Activated naive CD8-positive, alpha-beta T cell treated with anti-CD3 and anti-CD28 coated beads, Interleukin-2, amount 10 ng/mL, durations not matched to agents 7 days and 5 days (primary cell): ENCODE measurements at regions not wholly inside any gene's neighbourhood (a gene's known extent, or its start where the extent isn't known, plus 50 kb on each side); places are given as distances from the start of the nearest gene placed in this dataset.

Experiments used
- ATAC-seq: fragments of 150-1000 bp; cut with Tn5 transposase; one replicate; pipeline ENCODE4 v1.10.0; 2021; ENCODE audit warnings: low read depth, moderate library complexity
- POLR2A ChIA-PET: fragments of 350-600 bp; sonication (Branson Sonifier 250); formaldehyde crosslinking; loops from one replicate; lab custom pipeline; 2021; ENCODE audit warnings: antibody characterized with exemption; lab: Charles Lee
- DNase-seq: peaks from one replicate; pipeline ENCODE4 v3.0.0; 2021
- H3K27ac Mint-ChIP-seq: one replicate; pipeline ENCODE4 v1.8.0; 2022; ENCODE audit warnings: mild to moderate bottlenecking, mixed read lengths
- H3K27me3 Mint-ChIP-seq: one replicate; pipeline ENCODE4 v1.8.0; 2022; ENCODE audit warnings: mild to moderate bottlenecking, moderate library complexity, mixed read lengths
- H3K36me3 Mint-ChIP-seq: one replicate; pipeline ENCODE4 v1.8.0; 2021; ENCODE audit warnings: mild to moderate bottlenecking, mixed read lengths
- H3K4me1 Mint-ChIP-seq: one replicate; pipeline ENCODE4 v1.8.0; 2021; ENCODE audit warnings: mixed read lengths
- H3K4me3 Mint-ChIP-seq: one replicate; pipeline ENCODE4 v1.8.0; 2022; ENCODE audit warnings: mild to moderate bottlenecking, moderate library complexity, mixed read lengths
- H3K9me3 Mint-ChIP-seq: one replicate; pipeline ENCODE4 v1.8.0; 2021; ENCODE audit warnings: mixed read lengths

DNA sequence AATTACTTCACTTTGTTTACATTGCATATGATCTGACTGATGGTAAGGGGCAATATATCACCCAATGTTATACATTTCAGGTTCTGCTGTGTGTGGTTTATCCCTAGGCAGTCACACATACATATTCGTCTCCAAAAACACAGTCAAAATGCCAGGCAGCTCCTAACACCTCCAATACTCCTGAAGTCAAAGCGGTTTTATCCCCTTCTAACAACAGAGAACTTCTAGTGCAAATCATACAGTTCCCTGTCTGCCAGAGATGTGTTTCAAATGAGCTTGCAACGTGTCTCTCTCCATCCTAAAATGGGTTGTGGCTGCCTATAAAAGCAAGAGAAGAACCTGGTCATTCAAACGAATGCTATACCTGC is 328.9 kb downstream of the ELAVL2 start:
- ATAC-seq (no peak), DNase-seq (no peak)
- Mint-ChIP-seq H3K36me3 (no peaks in the 10 kb centered on the region), H3K9me3 (no peaks in the 10 kb centered on the region), H3K4me1 (no peaks in the 10 kb centered on the region), H3K27ac (no peak overlapping the region), H3K4me3 (no peak overlapping the region), H3K27me3 (no peaks in the 10 kb centered on the region)
- POLR2A ChIA-PET = no interaction called here

DNA sequence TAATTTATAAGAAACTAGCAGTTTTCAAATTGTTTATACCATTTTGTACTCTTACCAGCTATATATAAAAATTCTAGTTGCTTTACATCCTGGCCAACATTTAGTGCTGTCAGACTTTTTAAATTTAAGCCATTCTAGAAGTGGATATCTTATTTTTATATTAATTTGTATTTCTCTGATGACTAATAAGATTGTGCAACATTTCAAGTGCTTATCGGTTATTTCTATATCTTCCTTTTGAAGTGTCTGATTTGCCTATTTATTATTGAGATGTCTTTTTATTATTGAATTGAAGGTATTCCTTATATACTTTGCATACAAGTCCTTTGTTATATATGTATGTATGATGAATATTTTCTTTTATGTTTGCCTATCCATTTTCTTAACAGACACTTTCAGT is 324.0 kb downstream of the ELAVL2 start:
- H3K36me3 Mint-ChIP-seq = no peaks in the 10 kb centered on the region
- H3K9me3 Mint-ChIP-seq = no peaks in the 10 kb centered on the region
- no peaks in the 10 kb centered on the region for H3K27me3 Mint-ChIP-seq
- POLR2A ChIA-PET = no interaction called here
- DNase-seq = no peak
- H3K4me1 Mint-ChIP-seq = no peaks in the 10 kb centered on the region
- ATAC-seq = no peak
- no peak overlapping the region for H3K27ac Mint-ChIP-seq
- H3K4me3 Mint-ChIP-seq = no peak overlapping the region

DNA sequence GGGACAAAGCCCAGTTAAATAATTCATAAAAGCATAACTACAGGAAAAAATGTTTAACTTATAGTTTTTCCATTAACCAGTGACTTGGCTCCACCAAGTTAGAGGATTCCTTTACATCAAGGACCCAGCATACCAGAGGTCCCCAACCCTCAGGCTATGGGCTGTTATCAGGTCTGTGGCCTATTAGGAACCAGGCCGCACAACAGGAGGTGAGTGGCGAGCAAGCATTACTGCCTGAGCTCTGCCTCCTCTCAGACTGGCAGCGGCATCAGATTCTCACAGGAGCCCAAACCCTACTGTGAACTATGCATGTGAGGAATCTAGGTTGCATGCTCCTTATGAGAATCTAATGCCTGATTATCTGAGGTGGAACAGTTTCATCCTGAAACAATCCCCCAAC is 303.1 kb downstream of the ELAVL2 start:
- Mint-ChIP-seq H3K4me3 (no peak overlapping the region), H3K9me3 (no peaks in the 10 kb centered on the region), H3K27ac (no peak overlapping the region), H3K4me1 (no peaks in the 10 kb centered on the region), H3K36me3 (no peaks in the 10 kb centered on the region), H3K27me3 (no peaks in the 10 kb centered on the region)
- ATAC-seq (no peak), DNase-seq (no peak)
- POLR2A ChIA-PET = no interaction called here

DNA sequence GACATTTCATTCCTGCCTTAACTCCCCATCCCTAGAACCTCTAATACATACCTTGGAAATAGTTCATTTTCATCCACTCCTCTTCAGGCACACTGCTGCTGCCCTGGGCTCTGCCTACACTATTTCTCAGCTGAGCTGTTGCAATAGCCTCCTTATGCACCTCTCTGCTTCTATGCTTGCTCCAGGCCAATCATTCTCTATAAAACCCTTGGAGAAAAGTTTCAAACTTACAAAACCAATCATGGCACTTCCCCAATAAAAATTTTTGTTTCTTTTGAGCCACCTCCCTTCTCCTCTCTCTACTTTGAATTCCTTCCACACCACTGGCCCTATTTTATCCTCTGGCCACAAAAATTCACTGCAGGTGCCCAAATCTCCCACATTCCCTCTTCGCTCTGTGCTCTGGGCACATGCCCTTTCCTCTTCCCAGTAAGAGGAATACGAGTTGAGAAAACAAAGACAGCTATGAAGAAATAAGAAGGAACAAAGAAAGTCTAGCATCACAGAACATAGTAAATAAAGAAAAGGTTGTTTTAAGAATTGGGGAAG is 301.4 kb downstream of the ELAVL2 start:
- Mint-ChIP-seq H3K4me1 (no peaks in the 10 kb centered on the region), H3K4me3 (no peak overlapping the region), H3K27ac (no peak overlapping the region), H3K9me3 (no peaks in the 10 kb centered on the region), H3K36me3 (no peaks in the 10 kb centered on the region), H3K27me3 (no peaks in the 10 kb centered on the region)
- ATAC-seq (no peak), DNase-seq (no peak)
- POLR2A ChIA-PET = no interaction called here

DNA sequence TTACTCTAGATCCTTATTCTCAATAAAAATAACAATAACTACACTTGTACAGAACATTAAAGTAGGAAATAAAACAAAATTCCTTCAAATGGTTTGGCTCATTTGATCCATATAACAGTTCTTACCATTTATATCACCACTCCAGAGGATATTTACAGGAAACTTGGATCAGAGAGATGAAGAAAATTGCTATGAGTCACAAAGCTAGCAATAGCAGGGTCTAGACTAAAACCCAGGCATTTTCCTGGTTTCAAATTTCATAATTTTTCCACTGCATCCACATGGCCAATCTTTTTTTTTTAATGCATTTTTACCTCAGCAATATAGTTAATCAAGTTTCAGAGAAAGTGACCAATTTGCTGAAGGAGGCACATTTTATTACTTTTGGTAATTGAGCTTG is 299.2 kb downstream of the ELAVL2 start:
- no peaks in the 10 kb centered on the region for H3K4me1 Mint-ChIP-seq
- no peak overlapping the region for H3K27ac Mint-ChIP-seq
- POLR2A ChIA-PET = no interaction called here
- no peak for ATAC-seq
- no peak for DNase-seq
- no peaks in the 10 kb centered on the region for H3K36me3 Mint-ChIP-seq
- H3K4me3 Mint-ChIP-seq = no peak overlapping the region
- H3K27me3 Mint-ChIP-seq = no peaks in the 10 kb centered on the region
- H3K9me3 Mint-ChIP-seq = peaks cover 2% of the 10 kb centered on the region

DNA sequence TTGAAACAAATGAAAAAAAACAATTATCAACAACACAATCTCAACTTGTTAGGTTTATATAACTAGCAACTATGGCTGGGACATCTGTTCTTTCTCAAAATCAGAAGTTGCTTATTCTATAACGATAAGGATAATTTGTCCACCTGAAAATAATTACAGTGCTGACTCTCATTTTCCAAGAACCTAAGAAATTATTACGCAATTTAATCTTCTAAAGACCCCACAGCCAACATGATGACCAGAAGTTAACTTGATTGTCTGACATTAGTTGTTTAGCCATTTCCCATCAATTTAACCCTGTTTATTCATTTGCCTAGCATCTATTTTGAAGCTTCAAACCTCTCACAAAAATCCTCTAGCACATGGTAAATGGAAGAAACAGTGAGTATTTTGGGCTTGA is 293.8 kb downstream of the ELAVL2 start:
- no peak for DNase-seq
- POLR2A ChIA-PET = no interaction called here
- Mint-ChIP-seq H3K36me3 (no peaks in the 10 kb centered on the region), H3K27me3 (peaks cover 1% of the 10 kb centered on the region), H3K9me3 (peaks cover 2% of the 10 kb centered on the region), H3K4me1 (no peaks in the 10 kb centered on the region), H3K4me3 (no peak overlapping the region), H3K27ac (no peak overlapping the region)
- ATAC-seq = no peak

DNA sequence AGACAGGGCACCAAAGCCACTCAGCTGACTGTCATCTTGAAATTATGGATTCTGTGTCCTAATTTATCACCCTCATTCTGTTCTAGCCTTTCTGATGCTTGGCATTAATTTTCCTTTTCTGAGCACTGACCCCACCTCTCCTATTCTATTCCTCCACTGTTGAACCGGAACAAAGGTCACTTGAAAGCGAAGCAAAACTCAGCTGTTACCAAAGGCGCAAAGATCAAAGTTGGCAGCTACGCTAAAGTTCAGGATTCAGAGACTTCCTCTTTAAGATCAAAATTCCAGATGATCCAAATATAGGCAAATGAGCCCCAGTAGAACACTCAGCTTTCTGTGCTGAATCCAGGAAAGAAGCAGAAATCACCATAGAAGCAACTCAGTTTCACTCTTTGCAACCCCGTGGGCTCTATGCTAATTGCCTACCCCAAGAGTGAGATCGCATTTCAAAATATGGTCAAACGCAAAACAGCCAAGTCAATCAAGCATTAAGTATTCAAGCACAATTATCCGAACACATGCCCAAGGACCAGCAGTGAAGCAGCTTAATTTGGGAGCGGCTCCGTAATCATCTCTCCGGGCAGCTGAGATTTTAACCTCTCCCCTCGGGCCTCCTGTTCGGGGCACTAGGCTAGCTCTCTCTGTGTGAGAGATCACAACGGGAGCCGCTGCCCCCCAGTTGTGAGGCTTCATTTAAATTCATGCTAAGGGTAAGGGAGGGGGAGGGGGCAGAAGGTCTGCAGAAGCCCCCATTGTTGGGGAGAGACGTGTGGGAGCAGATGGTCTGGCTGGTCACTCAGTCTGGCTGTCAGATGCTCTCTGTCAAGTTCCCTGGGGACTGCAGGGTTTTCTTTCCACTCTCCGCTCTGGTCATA is 288.6 kb downstream of the ELAVL2 start:
- Mint-ChIP-seq H3K27ac (no peak overlapping the region), H3K27me3 (peaks cover 11% of the 10 kb centered on the region), H3K9me3 (no peaks in the 10 kb centered on the region), H3K4me3 (no peak overlapping the region), H3K36me3 (no peaks in the 10 kb centered on the region), H3K4me1 (no peaks in the 10 kb centered on the region)
- DNase-seq (no peak), ATAC-seq (no peak)
- POLR2A ChIA-PET = no interaction called here

DNA sequence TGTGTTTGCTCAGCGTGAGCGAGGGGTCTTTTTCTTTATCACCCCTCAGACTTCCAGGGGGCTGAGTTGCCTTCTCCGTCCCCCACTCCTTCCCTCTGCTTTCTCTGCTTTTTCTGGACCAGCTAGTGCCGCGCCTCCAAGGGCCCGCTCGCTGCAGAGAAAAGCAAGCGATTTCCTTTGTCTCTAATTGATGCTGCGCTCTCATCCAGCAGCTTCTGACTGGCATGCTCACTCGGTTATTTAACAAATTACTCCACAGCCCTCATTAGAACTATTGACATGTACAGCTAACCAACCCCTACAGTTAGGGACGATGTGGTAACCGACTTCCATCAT is 288.0 kb downstream of the ELAVL2 start:
- POLR2A ChIA-PET = no interaction called here
- no peaks in the 10 kb centered on the region for H3K36me3 Mint-ChIP-seq
- H3K27ac Mint-ChIP-seq = no peak overlapping the region
- H3K4me3 Mint-ChIP-seq = no peak overlapping the region
- ATAC-seq (no peak), DNase-seq (no peak)
- no peaks in the 10 kb centered on the region for H3K9me3 Mint-ChIP-seq
- no peaks in the 10 kb centered on the region for H3K4me1 Mint-ChIP-seq
- peaks cover 11% of the 10 kb centered on the region for H3K27me3 Mint-ChIP-seq

DNA sequence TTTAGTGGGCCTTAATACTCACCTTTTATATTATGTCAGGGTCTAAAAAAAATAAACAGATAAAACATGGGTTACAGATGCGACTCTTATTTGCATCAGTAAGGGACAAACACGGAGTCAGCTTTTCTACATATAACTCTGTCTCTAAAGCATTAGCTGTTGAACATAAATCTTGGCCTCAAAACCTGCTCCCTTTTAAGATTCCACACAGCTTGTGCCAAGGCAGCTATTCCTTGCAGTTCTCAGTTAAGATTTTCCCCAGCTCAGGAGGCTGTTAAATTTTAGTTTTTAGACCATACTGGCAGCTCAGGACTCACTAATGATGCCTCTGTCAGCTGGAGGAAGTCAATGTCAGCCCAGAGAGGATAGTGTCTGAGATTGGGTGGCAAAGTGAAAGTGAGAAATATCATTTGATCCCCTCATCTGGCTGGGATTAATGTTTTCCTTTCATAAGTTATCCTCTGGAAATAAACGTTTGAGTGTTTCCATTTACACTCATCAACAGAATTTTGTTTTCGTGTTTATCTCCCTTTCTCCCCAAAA is 287.5 kb downstream of the ELAVL2 start:
- POLR2A ChIA-PET = no interaction called here
- Mint-ChIP-seq H3K4me3 (no peak overlapping the region), H3K27me3 (peaks cover 11% of the 10 kb centered on the region)

DNA sequence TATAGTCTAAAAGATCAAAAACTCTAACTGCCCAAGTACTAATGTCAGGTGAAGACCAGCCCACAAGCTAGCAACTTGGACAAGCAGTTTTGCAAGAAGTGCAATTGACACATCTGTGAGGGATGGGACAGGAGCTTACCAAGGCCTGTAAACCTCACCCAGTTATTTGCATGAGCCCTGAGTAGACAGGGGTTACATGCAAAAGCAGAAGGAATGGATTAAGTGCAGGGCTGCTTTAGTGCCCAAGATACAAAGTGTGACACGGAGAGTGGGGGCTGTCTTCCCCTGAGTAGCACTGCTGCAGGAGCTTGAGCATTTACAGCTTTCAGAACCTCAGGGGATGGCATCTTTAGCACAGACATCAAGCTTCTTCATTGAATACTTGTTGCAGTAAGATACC is 286.7 kb downstream of the ELAVL2 start:
- Mint-ChIP-seq H3K36me3 (no peaks in the 10 kb centered on the region), H3K4me3 (no peak overlapping the region), H3K27me3 (peaks cover 11% of the 10 kb centered on the region), H3K9me3 (no peaks in the 10 kb centered on the region), H3K27ac (no peak overlapping the region), H3K4me1 (no peaks in the 10 kb centered on the region)
- DNase-seq (no peak), ATAC-seq (no peak)
- POLR2A ChIA-PET = no interaction called here

More for the DNA sequence above, 287.5 kb downstream of the ELAVL2 start:
- Mint-ChIP-seq H3K9me3 (no peaks in the 10 kb centered on the region), H3K27ac (no peak overlapping the region), H3K36me3 (no peaks in the 10 kb centered on the region), H3K4me1 (no peaks in the 10 kb centered on the region)
- DNase-seq (no peak), ATAC-seq (no peak)

DNA sequence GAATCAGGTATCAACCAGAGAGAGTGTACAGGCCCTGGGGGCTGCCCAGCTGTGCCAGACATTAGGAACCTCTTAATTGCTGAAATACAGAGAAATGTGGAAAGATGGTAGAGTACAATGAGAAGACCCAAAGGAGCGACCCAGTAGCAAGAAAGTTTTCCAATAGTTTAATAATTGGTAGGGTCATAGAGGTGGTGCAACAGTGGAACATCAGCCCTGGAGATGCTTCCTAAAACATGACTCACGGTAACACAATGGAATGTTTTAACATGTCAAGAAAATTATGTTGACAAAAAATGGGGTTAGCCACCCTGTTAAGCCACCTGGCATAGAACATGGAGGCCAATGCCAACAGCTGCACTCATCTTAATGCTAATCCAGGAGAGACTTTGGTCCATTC is 284.1 kb downstream of the ELAVL2 start:
- no peak for ATAC-seq
- Mint-ChIP-seq H3K27me3 (peaks cover 11% of the 10 kb centered on the region), H3K27ac (no peak overlapping the region), H3K4me1 (no peaks in the 10 kb centered on the region), H3K9me3 (no peaks in the 10 kb centered on the region), H3K4me3 (no peak overlapping the region), H3K36me3 (no peaks in the 10 kb centered on the region)
- POLR2A ChIA-PET = no interaction called here
- DNase-seq = no peak

DNA sequence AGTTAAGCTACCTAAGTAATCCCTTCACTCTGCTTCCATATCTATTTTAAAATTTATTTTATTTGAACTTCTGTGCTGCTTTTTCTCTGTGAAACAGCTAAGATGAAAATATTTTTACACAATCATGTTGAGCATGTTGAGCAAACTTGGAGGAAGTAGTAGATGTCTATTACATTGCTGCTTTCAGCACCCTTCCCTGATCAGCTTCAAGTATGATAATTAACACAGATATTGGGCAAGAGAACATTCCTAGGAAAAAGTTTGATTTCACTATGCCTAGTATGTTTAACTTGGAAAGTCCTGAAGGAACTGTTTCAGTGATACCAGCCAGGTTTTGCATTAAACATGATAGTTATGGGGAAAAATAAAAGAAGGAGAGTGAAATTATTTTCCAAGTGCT is 283.6 kb downstream of the ELAVL2 start:
- Mint-ChIP-seq H3K27ac (no peak overlapping the region), H3K36me3 (no peaks in the 10 kb centered on the region), H3K4me1 (no peaks in the 10 kb centered on the region), H3K9me3 (no peaks in the 10 kb centered on the region), H3K27me3 (peaks cover 8% of the 10 kb centered on the region), H3K4me3 (no peak overlapping the region)
- no peak for DNase-seq
- ATAC-seq = no peak
- POLR2A ChIA-PET = no interaction called here

DNA sequence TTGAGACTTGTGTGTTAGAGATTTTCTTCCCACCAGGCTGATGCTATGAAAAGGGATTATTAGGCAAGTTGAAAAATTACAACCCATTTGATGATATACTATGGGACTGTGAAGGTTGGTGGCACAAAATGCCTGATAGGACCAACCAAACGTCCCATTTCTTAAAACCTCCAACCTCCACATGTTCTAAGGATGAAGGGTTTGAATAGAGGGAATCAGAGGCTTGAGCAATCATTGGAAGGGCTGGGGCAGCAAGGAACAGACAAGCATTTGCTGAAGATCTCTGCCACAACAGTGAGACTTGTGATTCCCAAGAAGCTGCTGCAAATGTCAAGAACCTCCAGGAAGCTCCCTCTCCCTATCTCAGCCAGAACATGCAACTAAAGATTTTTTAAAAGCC is 283.1 kb downstream of the ELAVL2 start:
- POLR2A ChIA-PET = no interaction called here
- DNase-seq (no peak), ATAC-seq (no peak)
- no peaks in the 10 kb centered on the region for H3K36me3 Mint-ChIP-seq
- peaks cover 4% of the 10 kb centered on the region for H3K27me3 Mint-ChIP-seq
- H3K9me3 Mint-ChIP-seq = no peaks in the 10 kb centered on the region
- H3K4me1 Mint-ChIP-seq = no peaks in the 10 kb centered on the region
- H3K27ac Mint-ChIP-seq = no peak overlapping the region
- H3K4me3 Mint-ChIP-seq = no peak overlapping the region

DNA sequence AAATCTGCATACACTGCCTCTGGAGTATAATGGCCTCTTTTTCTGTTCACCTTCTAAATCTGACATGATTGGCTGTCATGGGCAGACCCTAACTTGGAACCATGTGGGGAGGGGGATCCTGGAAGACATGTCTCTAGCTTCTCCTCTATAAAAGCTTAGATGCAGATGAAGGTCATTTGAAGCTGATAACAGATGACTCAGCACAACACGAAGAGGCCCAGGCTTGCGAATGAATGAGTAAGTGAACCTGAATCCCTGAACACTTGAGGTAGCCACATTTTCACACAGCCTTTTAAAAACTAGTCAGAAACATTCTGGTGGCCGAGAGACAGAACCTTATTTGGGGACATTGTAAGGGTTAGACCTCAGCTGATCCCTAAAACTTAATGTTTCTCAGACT is 282.6 kb downstream of the ELAVL2 start:
- Mint-ChIP-seq H3K27me3 (no peaks in the 10 kb centered on the region), H3K27ac (no peak overlapping the region), H3K36me3 (no peaks in the 10 kb centered on the region), H3K4me1 (no peaks in the 10 kb centered on the region), H3K9me3 (no peaks in the 10 kb centered on the region), H3K4me3 (no peak overlapping the region)
- DNase-seq (no peak), ATAC-seq (no peak)
- POLR2A ChIA-PET = no interaction called here
